ENCODE measurements at regions not wholly inside any gene's neighbourhood (a gene's known extent, or its start where the extent isn't known, plus 50 kb on each side); places are given as distances from the start of the nearest gene placed in this dataset.

DNA sequence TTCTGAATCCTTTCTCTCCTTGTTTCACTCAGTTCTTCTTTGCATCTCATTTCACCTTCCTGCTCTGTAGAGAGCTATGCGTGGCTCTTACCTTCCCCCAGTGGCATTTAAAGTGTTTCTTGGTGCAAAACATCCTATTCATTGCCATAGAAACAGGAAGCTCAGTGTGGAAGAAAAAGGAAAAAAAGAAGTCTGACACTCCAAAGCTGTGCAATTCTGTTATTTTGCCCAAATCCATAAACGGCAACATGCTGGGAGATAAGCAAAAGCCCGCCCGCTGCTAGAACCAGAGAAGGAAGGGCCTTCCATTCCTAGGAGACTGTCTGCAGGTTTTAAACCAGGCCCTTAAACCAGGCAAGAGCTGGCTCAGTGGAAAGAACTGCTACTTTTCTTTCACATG lies 247.1 kb downstream of the HIVEP2 start:
- ChIA-PET CTCF (interaction anchor here (1.3 to 1.5 kb wide), 3 partner anchors 15 to 229 kb away, joined by 3 to 4 read pairs (median 3); no protein-coding TSS in a partner anchor), POLR2A (no interaction called here)
- 87% methylated on average over 4 of the region's 4 CpGs for WGBS (ENCODE audit: missing lambda C conversion rate)
- TF ChIP-seq ESRRA (IDR thresholded peaks at IDR 0.05; ENCODE audit: borderline replicate concordance, low read length) (no peak), NFE2L2 (conservative IDR thresholded peaks at IDR 0.05; ENCODE audit: low read length) (no peak), CEBPB (IDR thresholded peaks at IDR 0.05) (no peak), CBX2 (IDR thresholded peaks at IDR 0.05; ENCODE audit: borderline replicate concordance, low read depth) (no peak), EHMT2 (IDR thresholded peaks at IDR 0.05; ENCODE audit: low read depth) (no peak), ZSCAN20 (CRISPR knock-in tag; IDR thresholded peaks at IDR 0.05) (no peak), KDM1A (IDR thresholded peaks at IDR 0.05; ENCODE audit: low read depth) (no peak), HOXB5 (CRISPR knock-in tag; IDR thresholded peaks at IDR 0.05) (no peak), JUNB (IDR thresholded peaks at IDR 0.05) (no peak), TFCP2L1 (CRISPR knock-in tag; IDR thresholded peaks at IDR 0.05) (no peak), NPAS2 (CRISPR knock-in tag; IDR thresholded peaks at IDR 0.05; ENCODE audit: borderline replicate concordance) (no peak), ZNF302 (CRISPR knock-in tag; IDR thresholded peaks at IDR 0.05) (no peak), EP300 (IDR thresholded peaks at IDR 0.05) (no peak), BHLHE40 (IDR thresholded peaks at IDR 0.05; ENCODE audit: low read depth, low read length) (no peak), MAFK (IDR thresholded peaks at IDR 0.05; ENCODE audit: partially characterized antibody) (no peak), ZFP36 (IDR thresholded peaks at IDR 0.05; ENCODE audit: borderline replicate concordance, partially characterized antibody) (no peak), HMGXB4 (CRISPR knock-in tag; IDR thresholded peaks at IDR 0.05; ENCODE audit: borderline replicate concordance) (no peak)
- TF ChIP-seq, protein P1, sequence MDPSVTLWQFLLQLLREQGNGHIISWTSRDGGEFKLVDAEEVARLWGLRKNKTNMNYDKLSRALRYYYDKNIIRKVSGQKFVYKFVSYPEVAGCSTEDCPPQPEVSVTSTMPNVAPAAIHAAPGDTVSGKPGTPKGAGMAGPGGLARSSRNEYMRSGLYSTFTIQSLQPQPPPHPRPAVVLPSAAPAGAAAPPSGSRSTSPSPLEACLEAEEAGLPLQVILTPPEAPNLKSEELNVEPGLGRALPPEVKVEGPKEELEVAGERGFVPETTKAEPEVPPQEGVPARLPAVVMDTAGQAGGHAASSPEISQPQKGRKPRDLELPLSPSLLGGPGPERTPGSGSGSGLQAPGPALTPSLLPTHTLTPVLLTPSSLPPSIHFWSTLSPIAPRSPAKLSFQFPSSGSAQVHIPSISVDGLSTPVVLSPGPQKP (IDR thresholded peaks at IDR 0.05; ENCODE audit: low read depth, low read length): no peak
- TF ChIP-seq, protein P2, sequence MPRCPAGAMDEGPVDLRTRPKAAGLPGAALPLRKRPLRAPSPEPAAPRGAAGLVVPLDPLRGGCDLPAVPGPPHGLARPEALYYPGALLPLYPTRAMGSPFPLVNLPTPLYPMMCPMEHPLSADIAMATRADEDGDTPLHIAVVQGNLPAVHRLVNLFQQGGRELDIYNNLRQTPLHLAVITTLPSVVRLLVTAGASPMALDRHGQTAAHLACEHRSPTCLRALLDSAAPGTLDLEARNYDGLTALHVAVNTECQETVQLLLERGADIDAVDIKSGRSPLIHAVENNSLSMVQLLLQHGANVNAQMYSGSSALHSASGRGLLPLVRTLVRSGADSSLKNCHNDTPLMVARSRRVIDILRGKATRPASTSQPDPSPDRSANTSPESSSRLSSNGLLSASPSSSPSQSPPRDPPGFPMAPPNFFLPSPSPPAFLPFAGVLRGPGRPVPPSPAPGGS (IDR thresholded peaks at IDR 0.05): no peak
- TF ChIP-seq, protein P3, sequence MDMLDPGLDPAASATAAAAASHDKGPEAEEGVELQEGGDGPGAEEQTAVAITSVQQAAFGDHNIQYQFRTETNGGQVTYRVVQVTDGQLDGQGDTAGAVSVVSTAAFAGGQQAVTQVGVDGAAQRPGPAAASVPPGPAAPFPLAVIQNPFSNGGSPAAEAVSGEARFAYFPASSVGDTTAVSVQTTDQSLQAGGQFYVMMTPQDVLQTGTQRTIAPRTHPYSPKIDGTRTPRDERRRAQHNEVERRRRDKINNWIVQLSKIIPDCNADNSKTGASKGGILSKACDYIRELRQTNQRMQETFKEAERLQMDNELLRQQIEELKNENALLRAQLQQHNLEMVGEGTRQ (IDR thresholded peaks at IDR 0.05): no peak
- H3K4me1 ChIP-seq: peaks cover 10% of the 10 kb centered on the region; the same call in 2 of the 3 replicates
- no peak for FAIRE-seq
- H3K27ac ChIP-seq: no peak overlapping the region
- no peak overlapping the region for H3K4me3 ChIP-seq
- DNase-seq (ENCODE audit: low read depth in 1 of 2, low spot score in 1 of 2): no peak
- no peak overlapping the region for H3K4me2 ChIP-seq
- no peaks in the 10 kb centered on the region for H3K9me3 ChIP-seq
- no peak for ATAC-seq

- FAIRE-seq (no peak), DNase-seq (ENCODE audit: low read depth in 1 of 2, low spot score in 1 of 2) (peak in 1 of 2 experiments; percentile 5), ATAC-seq (peak in 1 of 2 experiments; percentile 44; a peak in 1 of 6 replicates)
- H3K27ac ChIP-seq: no peak overlapping the region
- POLR2A ChIA-PET: no interaction called here
- 67% methylated on average over 2 of the region's 2 CpGs for WGBS (ENCODE audit: missing lambda C conversion rate)
- CTCF ChIA-PET: interaction anchor here (1.1 to 1.5 kb wide), 2 partner anchors 16 to 126 kb away, joined by 3 to 4 read pairs; no protein-coding TSS in a partner anchor
- no peaks in the 10 kb centered on the region for H3K9me3 ChIP-seq
- H3K4me2 ChIP-seq: no peak overlapping the region
- 0 out of 3 replicates have a peak, but pooled peaks cover 4% of the 10 kb centered on the region for H3K4me1 ChIP-seq
- no peak overlapping the region for H3K4me3 ChIP-seq
- TF ChIP-seq EHMT2 (IDR thresholded peaks at IDR 0.05; ENCODE audit: low read depth): no peak
- TF ChIP-seq POLR2AphosphoS2 (conservative IDR thresholded peaks at IDR 0.05; ENCODE audit: low read length): no peak
- no peak for TF ChIP-seq RAD21 (conservative IDR thresholded peaks at IDR 0.05 in 1 of 2, IDR thresholded peaks at IDR 0.05 in 1 of 2)
These were observed 246.2 kb downstream of the HIVEP2 start for GRCh38 chr6:142698751-142699150.
